ENCODE measurements at regions not wholly inside any gene's neighbourhood (a gene's known extent, or its start where the extent isn't known, plus 50 kb on each side); places are given as distances from the start of the nearest gene placed in this dataset.

- no peak for DNase-seq
- no peak overlapping the region for H4K91ac ChIP-seq (ENCODE audit: insufficient read length, low read depth, low read length)
- Mint-ChIP-seq H3K36me3 (ENCODE audit: insufficient read depth in 1 of 3, low read depth in 3 of 3) (no peaks in the 10 kb centered on the region), H3K4me1 (peaks cover 8 to 11% of the 10 kb centered on the region in 2 experiments; a peak in 3 of 4 replicates), H3K27ac (no peak overlapping the region), H3K4me3 (no peak overlapping the region), H3K27me3 (ENCODE audit: low read depth) (peaks cover 3% of the 10 kb centered on the region), H3K9me3 (no peaks in the 10 kb centered on the region)
- no peak overlapping the region for H3K18ac ChIP-seq (ENCODE audit: insufficient read length, low read depth, low read length)
- no peak overlapping the region for H2BK120ac ChIP-seq (ENCODE audit: low read depth, low read length, poor library complexity, severe bottlenecking)
- no CpG with 5 or more reads among the region's 3 CpGs for WGBS (ENCODE audit: extremely low coverage, insufficient read length, low lambda C conversion rate)
- TF ChIP-seq, protein P1, sequence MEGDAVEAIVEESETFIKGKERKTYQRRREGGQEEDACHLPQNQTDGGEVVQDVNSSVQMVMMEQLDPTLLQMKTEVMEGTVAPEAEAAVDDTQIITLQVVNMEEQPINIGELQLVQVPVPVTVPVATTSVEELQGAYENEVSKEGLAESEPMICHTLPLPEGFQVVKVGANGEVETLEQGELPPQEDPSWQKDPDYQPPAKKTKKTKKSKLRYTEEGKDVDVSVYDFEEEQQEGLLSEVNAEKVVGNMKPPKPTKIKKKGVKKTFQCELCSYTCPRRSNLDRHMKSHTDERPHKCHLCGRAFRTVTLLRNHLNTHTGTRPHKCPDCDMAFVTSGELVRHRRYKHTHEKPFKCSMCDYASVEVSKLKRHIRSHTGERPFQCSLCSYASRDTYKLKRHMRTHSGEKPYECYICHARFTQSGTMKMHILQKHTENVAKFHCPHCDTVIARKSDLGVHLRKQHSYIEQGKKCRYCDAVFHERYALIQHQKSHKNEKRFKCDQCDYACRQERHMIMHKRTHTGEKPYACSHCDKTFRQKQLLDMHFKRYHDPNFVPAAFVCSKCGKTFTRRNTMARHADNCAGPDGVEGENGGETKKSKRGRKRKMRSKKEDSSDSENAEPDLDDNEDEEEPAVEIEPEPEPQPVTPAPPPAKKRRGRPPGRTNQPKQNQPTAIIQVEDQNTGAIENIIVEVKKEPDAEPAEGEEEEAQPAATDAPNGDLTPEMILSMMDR (conservative IDR thresholded peaks at IDR 0.05) = no peak
- no peaks in the 10 kb centered on the region for H3K79me1 ChIP-seq (ENCODE audit: insufficient read depth, low read depth, low read length, poor library complexity, severe bottlenecking)
- H3K79me2 ChIP-seq (ENCODE audit: insufficient read depth, low read length) = no peaks in the 10 kb centered on the region
- H3K56ac ChIP-seq (ENCODE audit: insufficient read length, low read depth, low read length) = no peak overlapping the region
- H3K23ac ChIP-seq (ENCODE audit: insufficient read length, low read depth, low read length) = no peak overlapping the region
- no peak overlapping the region for H2AFZ ChIP-seq (ENCODE audit: low read length)
- H3K4me2 ChIP-seq (ENCODE audit: insufficient read depth, insufficient read length, low read length) = no peak overlapping the region
- H3K9ac ChIP-seq (ENCODE audit: extremely low read depth, insufficient read length, low read length) = no peak overlapping the region
- H4K20me1 ChIP-seq (ENCODE audit: control insufficient read depth, insufficient read depth, insufficient read length) = no peaks in the 10 kb centered on the region
- no peaks in the 10 kb centered on the region for H3K9me3 ChIP-seq (ENCODE audit: control insufficient read depth, low read depth, low read length)
- no peak overlapping the region for H2BK12ac ChIP-seq (ENCODE audit: insufficient read length, low read depth, low read length)
- H2AK5ac ChIP-seq (ENCODE audit: insufficient read length, low read length) = no peak overlapping the region
- no peak overlapping the region for H4K8ac ChIP-seq (replicated peaks; ENCODE audit: insufficient read length, low read depth, low read length)
- no peak overlapping the region for H2BK5ac ChIP-seq (ENCODE audit: insufficient read length, low read length)
- H3K14ac ChIP-seq (ENCODE audit: insufficient read depth, low read length) = no peak overlapping the region
- no peaks in the 10 kb centered on the region for H3K23me2 ChIP-seq (ENCODE audit: insufficient read length, low read depth, low read length, poor library complexity, severe bottlenecking)
- H2BK20ac ChIP-seq (ENCODE audit: low read depth, low read length, poor library complexity, severe bottlenecking) = no peak overlapping the region
- no peak overlapping the region for H3T11ph ChIP-seq (ENCODE audit: low read length)
- H4K5ac ChIP-seq (ENCODE audit: insufficient read length, low read depth, low read length) = no peak overlapping the region
- H3K27ac ChIP-seq (ENCODE audit: insufficient read length, low read depth, low read length) = no peak overlapping the region
- no peaks in the 10 kb centered on the region for H3K27me3 ChIP-seq (ENCODE audit: insufficient read depth, low read length)
- H3K4ac ChIP-seq (ENCODE audit: low read depth, low read length) = no peak overlapping the region
- H3K4me1 ChIP-seq (ENCODE audit: insufficient read depth, low read length) = no peaks in the 10 kb centered on the region
- H2BK15ac ChIP-seq (ENCODE audit: low read depth, low read length) = no peak overlapping the region
Observed at GRCh38 chr4:110367156-110367555, 108.8 kb upstream of the ENPEP start.

Data from H9 (cell line).